GM19351 (cell line): ENCODE measurements at regions not wholly inside any gene's neighbourhood (a gene's known extent, or its start where the extent isn't known, plus 50 kb on each side); places are given as distances from the start of the nearest gene placed in this dataset.

ENCODE experiments used
- ATAC-seq: cut with Tn5 transposase; IDR thresholded peaks from one replicate; pipeline ENCODE4 v1.9.1; 2021; ENCODE audit warnings: mild to moderate bottlenecking, moderate library complexity; ENCODE audit not compliant: unreplicated experiment

DNA sequence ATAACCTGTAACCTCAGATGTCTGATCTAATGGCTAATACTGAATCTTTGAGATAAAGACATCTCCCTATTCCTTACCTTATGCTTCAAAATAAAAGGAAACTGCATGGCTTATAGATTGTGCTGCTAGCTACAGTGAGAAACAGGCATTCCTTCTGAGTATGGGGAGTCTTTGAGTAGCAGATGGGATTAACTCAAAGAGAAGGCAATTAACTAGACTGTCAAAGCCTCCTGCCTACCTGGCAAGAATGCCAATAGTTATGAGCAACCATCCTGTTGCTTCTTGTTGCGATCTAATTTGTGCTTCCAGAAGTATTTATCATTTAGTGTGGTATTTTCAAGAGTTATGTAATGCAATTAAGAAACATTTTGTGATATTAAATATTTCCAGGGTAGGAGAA is 660.0 kb upstream of the TMEFF2 start:
- no peak for ATAC-seq

DNA sequence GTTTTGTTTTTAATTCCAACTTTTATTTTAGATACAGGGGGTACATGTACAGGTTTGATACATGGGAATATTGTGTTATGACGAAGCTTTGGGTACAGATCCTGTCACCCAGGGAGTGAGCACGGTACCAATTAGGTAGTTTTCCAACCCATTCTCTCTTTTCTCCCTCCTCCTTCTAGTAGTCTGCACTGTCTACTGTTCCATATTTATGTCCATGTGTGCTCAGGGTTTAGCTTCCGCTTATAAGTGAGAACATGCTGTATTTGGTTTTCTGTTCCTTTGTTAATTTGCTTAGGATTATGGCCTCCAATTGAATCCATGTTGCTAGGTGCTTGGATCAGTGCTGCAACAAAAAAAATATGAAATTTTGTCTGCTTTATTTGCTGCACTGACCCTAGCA is 659.3 kb upstream of the TMEFF2 start:
- ATAC-seq = no peak

DNA sequence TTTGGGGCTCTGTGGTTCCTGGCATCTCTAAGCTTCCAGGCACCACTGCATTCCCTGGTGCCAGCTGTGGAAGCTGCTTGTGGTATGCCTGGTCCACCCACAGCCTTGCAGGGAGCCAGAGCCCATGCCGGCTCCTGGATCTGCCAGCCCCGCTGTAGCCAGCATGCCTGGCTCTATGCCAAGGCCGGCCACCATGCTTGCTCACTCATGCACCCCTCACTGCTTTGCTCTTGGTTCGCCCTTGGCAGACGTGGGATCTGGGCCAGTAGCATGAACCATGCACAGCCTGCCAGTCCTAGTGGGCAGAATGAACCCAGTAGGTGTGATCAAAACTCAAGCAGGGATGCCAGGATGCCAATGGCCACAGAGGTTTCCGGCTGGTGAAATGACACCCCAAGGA is 634.2 kb upstream of the TMEFF2 start:
- ATAC-seq = no peak

DNA sequence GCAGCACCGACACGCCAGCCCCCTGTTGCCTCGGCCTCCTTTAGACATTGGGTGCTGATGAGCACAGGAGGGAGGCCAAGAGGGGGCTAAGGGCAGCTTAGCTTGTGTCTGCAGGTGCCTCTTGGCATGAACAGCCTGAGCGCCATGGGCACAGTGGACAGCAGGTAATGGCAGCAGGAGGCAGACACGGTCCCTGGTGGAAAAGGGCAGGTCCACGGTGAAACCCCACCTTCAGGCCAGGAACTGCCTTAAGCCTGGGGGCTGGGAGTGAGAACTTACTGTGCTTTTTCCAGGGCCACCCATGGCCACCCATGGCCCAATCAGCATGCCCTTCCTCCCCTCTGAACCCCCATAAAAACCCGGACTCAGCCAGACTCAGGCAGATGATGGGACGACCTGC is 633.4 kb upstream of the TMEFF2 start:
- no peak for ATAC-seq

DNA sequence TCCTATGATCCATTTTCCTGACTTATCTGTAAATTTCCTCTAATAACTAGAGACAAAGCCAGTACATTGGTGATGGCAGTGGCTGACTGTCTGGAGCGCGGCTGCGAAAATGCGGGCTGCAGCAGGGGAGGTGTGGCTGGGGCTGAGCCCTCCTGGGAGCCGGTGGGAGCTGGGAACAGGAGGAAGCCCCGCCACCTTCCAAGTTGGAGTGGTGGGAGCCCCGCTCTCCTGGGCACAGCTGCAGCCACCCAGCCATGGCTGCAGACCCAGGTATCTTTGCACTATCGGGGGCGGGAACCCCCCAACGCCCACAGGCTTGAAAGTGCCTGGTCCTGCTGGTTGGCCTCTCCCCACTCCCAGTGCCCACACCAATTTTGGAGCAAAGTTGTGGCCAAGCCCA is 633.0 kb upstream of the TMEFF2 start:
- ATAC-seq = no peak

DNA sequence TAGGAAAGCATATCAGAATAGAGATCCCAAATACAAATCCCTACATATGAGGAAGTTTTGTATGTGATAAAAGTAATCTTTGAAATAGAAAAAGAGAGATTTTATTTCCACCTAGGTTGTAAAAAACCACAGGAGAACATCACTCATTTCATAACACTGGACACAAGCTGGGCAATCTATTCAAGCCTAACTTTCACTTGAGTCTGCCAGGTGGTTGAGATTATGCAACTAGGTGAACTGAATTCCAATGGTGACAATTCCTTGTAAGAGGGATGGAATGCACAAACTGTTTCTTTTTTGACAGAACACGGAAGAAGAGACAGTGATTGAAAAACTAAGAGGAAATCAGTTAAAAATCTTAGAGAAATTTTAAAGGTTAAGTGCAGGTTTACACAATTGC is 619.6 kb upstream of the TMEFF2 start:
- ATAC-seq = no peak

DNA sequence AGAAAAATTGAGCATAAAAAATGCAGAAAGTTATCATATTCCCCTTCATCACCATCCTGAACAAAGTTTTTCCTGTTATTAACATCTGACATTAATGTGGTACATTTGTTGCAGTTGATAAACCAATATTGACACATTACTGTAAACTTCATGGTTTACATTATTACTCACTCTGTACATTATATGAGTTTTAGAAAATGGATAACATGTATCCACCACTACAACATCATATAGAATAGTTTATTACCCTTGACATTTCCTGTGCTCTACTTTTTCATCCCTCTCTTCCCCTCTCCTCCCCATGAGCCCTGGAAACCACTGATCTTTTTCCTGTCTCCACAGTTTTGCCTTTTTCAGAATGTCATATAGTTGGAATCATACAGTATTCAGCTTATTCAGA is 618.6 kb upstream of the TMEFF2 start:
- no peak for ATAC-seq

DNA sequence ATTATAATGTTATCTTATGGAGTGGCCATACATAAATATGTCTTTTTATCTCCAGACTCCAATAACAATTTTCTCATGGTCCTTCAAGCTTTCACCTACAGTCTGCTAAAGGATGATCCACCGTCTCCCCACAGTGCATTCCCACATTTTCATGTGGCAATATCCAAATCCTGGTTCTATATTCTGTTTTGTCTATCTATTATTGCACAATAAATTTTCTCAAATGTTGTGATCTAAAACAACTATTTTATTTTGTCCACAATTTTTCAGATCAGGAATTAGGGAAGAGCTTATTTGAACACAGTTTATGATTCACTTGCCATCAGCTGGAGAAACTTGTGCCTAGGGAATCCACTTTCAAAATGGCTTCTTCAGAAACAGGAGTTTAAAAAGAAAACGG is 614.4 kb upstream of the TMEFF2 start:
- no peak for ATAC-seq

DNA sequence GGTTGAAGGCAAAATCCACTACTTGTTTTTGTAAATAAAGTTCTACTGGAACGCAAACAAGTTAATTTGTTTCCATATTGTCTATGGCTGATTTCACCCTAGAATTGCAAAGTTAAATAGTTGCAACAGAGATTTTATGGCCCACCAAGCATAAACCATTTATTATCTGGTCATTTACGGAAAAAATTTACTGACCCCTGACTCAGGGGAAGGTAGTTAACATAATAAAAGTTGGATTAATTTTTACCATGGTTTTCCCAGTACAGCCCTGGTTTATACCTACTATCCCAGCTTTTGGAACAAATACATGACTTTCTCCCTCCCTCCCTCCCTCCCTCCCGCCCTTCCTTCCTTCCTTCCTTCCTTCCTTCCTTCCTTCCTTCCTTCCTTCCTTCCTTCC is 588.9 kb upstream of the TMEFF2 start:
- ATAC-seq = no peak

DNA sequence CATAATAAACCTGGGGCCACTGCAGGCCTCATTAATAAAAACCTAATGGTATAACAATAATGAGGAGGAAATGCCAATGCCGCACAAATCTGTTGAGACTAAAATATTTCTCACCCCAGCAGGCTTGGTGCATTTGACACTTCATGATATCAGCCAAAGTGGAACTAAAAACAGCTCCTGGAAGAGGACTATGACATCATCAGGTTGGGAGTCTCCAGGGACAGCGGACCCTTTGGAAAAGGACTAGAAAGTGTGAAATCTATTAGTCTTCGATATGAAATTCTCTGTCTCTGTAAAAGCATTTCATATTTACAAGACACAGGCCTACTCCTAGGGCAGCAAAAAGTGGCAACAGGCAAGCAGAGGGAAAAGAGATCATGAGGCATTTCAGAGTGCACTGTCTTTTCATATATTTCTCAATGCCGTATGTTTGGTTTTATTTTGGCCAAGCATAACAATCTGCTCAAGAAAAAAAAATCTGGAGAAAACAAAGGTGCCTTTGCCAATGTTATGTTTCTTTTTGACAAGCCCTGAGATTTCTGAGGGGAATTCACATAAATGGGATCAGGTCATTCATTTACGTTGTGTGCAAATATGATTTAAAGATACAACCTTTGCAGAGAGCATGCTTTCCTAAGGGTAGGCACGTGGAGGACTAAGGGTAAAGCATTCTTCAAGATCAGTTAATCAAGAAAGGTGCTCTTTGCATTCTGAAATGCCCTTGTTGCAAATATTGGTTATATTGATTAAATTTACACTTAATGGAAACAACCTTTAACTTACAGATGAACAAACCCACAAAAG is 580.9 kb upstream of the TMEFF2 start:
- ATAC-seq = no peak

DNA sequence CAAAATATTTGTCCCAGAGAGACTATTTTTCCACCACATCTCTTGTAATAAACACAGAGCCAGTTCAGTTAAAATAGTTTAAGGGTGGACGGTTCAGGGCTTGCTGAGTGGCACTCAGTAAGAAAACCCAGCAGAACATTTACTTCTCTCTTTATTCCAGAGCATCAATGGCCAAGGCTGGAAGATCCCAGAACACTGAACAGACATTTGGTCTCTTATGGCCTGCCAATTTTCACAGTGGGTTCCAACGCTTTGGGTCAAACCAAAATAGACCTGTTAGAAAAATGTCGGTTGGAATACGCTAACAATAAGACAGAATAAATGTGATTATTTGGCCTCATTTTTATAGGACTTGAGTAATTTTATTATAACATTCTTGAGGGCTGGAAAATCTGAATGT is 580.3 kb upstream of the TMEFF2 start:
- ATAC-seq = no peak

DNA sequence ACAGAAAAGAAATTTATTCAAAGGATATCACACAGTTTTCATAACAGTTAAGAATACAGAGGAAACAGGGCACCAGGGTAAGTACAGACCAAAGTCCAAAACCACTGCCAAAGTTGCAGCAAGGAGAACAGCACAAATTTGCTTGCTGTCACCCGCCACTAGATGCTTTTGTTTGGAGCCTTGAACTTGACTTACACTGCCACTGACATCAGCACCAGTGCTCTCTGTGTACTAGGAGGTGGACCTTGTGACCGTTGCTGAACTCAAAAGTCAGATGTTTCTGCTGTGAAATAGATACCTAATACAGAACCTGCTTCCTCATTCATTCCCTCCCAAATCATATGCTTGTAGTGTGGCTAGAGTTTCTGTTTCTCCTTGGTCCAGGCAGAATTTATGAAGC is 578.3 kb upstream of the TMEFF2 start:
- ATAC-seq = no peak

DNA sequence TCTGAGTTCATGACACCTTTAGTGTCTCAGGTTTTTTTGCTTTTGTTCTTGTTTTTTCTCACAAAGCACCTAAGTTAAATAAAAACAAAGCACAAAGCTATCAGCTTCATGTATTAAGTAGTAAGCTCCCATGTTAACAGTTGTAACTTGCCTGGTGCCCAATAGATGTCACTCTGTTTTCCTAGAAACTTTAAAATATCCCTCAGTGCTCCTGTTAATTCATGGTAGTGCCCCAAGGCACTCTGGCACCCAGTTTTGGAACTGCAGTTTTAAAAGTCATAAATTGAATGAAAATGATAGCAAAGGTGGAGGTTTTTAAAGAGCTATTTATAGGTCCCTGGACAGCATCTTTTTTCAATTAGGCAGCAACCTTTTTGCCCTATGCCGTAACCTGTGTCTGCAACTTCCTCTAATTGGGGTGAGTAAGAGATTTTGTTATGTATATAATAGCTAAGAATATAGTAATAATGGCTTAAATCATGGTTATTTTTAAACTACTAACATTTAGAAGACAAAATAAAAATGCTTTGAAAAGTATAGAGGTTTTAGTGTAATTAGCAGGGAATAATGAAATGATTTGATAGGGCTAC is 555.0 kb upstream of the TMEFF2 start:
- ATAC-seq = no peak

DNA sequence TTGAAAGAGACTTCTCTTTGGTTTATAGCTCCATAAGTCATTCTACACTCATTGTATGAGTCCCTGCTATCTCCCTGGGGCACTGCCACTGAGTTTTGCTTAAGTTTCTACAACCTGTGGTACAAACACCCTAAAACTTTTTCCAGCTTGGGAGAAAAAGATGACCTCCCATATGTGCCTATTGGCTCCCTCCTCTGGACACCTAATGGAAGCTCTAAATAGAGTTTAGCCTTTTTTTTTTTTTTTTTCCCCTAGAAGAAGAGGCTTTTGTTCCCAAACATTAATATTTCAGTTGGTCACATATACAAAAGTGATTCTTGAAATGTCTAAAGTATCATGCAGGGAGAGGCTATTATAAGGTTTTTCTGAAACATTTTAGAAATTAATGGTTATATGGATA is 547.2 kb upstream of the TMEFF2 start:
- ATAC-seq = no peak

DNA sequence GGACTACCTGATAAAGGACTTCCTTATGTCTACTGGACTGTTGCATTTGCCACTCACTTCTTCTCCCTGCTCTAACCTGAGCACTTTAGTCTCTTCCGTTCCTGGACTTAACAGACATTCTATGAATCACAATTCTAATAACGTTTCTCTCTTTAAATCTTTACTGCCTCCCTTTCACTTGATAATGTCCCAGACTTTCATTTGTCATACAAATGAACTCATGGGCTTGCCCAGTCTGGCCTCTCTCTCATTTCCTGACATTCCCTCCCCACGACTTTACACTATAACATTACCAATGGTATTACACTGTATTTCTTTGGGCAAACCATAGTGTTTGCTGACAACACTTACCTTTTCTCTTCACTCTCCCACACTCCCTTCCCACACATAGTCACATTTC is 540.7 kb upstream of the TMEFF2 start:
- no peak for ATAC-seq

DNA sequence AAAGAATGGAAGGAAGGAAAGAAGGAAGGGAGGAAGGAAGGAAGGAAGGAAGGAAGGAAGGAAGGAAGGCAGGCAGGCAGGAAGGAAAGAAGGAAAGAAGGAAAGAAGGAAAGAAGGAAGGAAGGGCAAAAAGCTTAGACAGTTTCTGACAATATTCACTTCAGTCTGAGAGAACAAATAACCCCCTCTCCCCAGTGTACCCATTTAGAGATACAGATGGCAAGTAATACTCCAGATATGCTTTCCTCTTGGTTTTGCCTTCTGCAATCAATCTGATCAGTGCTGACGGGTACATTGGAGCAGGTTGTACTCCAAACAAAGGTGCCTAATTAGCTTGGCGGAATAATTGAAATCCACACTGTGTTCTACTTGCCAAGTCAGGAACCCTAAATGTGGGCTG is 534.6 kb upstream of the TMEFF2 start:
- ATAC-seq = no peak

DNA sequence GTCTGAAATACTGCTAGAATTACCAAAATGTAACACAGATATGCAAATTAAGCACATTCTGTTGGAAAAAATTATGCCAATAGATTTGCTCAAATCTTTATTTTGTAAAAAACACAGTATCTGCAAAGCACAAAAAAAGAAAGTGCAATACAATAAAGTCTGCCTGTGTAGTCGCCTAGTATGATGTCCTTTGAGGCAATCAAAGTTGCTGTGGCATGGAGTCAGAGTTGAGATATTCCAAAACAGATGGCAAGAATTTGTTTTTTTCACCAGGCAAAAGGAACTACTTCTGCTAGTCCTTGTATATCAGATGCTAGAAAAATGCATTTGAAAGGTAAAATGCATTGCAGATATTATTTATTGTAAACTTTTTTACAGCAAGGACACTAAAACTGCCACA is 531.3 kb upstream of the TMEFF2 start:
- ATAC-seq = no peak

DNA sequence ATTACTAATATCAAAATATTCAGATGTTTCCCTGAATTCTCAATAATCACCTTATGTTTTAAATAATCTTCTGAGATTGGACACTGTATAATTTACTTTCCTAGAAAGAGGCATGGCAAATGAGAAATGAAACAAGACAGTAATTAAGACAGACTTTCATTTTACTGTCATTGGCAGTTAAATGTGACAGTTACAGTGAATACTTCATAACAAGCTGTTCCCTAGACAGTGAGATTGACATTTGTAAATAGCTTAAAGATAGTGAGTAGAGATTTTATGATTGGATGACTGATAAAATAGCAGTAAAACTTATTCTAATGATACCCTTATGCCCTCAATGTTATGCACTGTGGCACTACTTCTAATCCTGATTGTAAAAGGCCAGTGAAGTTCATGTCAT is 524.9 kb upstream of the TMEFF2 start:
- no peak for ATAC-seq

DNA sequence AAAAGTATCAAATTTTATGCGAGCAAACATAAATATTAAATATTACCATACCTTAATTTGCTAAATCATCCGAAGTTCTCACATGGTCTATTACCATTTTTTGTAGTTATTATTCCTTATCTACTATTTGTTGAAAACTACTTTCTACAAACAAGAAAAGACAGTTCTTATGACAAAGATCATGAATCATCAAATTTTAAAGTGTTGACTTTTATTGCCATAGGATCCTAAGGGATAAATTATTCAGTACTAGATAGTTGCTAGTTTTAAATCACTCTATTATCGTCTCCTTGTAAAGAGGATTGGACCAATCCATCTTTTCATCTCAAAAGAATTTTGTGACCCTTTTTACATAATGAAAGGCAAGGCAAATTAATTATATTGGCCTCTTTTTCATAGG is 523.6 kb upstream of the TMEFF2 start:
- ATAC-seq = no peak

DNA sequence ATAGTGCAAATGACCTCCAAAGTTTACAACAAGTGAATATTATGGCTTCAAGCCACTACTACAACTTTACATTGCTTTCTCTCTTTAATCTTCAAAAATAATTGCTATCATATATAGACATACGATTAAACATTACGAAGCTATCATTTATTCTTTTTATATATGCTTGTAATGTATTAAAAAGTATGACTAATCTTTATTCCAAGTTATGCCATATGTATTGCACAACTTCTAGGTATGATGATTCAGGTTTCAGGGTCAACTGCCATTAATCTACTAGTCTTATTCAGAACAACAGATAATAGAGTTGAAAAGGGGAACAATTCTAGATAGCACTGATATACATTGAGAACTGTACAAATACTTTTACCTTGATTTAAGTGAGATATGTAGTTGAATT is 506.2 kb upstream of the TMEFF2 start:
- ATAC-seq = no peak

DNA sequence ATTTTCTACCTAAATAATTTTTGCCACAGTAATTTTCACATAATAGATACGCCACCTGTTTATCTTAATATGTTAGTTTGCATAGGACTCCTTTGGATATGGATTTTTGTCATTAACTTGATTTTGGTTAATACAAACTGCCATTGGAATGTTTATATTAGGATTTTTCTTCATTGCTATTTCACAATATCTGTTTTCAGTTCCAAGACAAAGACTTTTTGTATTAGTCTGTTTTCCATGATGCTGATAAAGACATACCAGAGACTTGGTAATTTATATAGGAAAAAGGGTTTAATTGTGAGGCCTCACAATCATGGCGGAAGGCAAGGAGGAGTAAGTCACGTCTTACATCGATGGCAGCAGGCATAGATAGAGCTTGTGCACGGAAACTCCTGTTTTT is 503.1 kb upstream of the TMEFF2 start:
- ATAC-seq = no peak

DNA sequence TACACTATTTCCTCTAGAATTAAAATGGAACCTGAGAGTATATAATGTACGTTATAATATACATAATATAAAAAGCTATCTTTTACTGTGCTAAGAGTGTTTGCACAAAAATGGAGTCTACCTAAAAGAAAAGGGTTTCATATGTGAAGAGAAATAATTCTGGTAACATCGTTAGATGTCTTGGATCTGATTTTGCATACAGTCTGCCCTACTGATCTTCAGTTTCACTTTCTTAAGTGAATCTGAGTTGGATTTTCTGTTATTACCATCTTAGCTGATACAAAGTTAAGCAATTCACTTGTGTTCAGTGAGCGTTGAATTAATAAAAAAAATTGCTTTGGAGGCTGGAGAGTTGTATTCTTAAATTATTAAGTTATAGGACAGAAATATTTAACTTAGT is 502.1 kb upstream of the TMEFF2 start:
- ATAC-seq = no peak

DNA sequence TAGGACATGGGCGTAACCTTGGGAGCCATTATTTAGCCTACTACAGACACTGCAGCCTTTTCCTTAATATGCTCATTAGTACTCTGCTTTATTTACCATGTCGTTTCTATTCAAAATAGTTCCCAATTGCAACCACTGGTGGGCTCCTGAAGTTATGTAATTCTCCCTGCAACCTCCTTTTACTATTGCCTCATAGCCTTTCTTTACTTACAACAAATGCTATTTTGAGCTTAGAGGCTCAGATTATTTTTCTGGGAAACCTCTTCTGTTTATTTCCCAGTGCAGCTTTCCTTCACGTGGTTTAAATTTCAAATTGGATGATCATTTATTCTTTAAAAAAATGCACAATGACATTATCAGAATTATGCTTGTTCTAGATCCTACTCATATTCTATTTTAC is 492.3 kb upstream of the TMEFF2 start:
- ATAC-seq = no peak
